ENCODE measurements at regions not wholly inside any gene's neighbourhood (a gene's known extent, or its start where the extent isn't known, plus 50 kb on each side); places are given as distances from the start of the nearest gene placed in this dataset.

GRCh38 chr14:101026341-101026740, 122.8 kb upstream of the RTL1 start:
- DNase-seq (ENCODE audit: low read depth): no peak

GRCh38 chr14:101027291-101027690, 123.8 kb upstream of the RTL1 start:
- DNase-seq (ENCODE audit: low read depth): no peak

DNA sequence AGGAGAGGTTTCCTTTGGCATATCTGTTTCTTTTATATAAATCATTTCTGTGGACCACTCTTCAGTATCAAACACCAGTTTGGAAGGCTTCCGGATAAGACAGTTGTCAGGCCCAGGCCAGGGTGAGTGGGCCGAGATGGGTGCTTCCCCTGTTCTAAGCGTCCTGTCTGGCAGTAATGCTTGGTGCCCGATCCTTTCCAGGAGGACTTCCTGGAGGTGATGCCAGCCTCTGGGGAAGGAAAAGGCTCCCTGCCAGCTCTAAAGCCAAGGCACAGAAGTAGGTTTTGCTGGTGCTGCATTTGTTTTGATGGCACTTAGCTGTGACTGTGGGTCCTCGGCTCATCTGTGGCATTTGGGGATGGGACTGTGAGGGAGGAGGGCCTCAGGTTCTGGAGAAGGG, 124.4 kb upstream of the RTL1 start:
- DNase-seq (ENCODE audit: low read depth): no peak

GRCh38 chr14:101028971-101029667, 125.6 kb upstream of the RTL1 start:
- DNase-seq (ENCODE audit: low read depth): no peak

DNA sequence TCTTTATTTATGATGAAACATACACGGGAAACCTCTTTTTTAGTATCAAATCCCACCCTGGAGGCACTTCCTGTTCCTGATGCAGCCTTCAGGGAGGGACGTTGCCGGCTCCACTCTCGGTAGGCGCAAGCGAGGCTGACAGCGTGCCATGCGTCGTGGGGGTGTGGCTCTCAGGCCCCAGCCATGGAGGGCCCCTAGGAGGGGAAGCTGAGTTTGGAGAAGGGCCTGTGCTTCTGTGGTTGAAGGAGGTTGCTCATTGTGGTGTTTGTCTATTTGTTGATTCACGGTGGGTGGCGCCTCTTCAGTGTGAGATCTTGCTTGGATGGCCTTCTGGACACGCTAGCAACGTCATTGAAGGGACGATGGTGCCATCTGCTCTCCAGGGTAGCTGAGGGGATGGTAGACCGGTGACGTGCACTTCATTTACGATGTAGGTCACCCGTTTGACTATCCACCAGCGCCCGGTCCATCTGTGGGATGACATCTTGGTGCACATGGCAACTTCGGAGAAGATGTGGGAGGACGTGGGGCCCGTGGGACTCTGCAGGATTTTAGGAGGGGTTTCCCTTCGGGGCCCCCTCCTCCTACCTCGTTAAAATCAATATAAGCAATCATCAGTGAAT, 126.3 kb upstream of the RTL1 start:
- no peak for DNase-seq (ENCODE audit: low read depth)

- DNase-seq (ENCODE audit: low read depth): no peak
These were observed 127.1 kb upstream of the RTL1 start for GRCh38 chr14:101030586-101030985.

DNA sequence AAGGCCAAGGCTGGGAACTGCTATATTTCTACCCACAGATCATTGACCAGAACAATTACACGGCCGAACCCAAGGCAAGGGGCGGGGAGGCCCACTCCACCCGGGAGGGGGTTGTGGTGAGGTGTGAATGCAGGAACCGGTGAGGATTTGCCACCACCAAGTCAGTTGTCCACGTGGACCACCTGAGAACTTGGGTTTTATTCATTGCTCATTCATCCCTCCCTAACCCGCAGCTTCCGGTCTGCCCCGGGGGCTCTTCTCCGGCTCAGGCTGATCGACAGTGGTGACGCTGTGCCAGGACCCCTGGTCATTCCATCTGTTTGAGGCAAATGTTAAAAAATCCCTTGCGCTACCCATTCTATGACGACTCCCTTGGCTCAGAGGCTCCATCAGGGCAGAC, 127.7 kb upstream of the RTL1 start:
- DNase-seq (ENCODE audit: low read depth): no peak

DNA sequence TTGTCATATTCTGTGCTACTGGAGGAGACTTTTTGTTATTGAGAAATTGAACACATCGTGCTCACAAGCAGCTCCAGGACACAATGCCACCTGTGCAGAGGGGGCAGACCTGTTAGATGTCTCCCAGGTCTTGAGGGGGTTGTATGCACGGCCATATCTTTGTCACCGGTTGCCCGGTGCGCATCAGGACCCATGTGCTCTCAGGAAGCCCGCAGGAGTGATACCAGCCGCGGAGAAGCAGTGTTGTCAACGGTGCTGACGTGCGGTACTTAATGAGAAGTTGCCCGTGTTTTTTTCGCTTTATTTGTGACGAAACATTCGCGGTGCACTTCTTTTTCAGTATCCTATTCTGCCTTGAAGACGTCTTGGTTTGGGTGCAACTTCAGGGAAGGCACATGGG, 128.2 kb upstream of the RTL1 start:
- DNase-seq (ENCODE audit: low read depth): no peak

DNA sequence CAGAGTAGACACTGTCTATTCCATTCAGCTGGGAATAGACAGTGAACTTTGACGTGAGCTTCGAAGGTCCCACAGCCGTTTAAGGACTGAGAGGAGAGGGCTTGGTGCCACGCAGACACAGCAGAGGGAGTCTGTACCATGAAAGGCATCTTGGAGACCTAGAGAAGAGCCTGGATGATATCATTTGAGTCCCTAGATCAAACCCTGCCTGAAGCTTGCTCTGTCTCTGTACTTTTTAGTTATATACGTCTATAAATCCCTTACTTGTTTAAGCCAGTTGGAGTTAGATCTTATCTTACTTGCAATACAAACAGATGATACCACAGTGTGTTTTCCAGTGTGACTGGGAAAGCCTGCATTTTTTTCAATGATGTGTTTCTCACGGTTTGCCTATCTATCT, 128.9 kb upstream of the RTL1 start:
- DNase-seq (ENCODE audit: low read depth): no peak

DNA sequence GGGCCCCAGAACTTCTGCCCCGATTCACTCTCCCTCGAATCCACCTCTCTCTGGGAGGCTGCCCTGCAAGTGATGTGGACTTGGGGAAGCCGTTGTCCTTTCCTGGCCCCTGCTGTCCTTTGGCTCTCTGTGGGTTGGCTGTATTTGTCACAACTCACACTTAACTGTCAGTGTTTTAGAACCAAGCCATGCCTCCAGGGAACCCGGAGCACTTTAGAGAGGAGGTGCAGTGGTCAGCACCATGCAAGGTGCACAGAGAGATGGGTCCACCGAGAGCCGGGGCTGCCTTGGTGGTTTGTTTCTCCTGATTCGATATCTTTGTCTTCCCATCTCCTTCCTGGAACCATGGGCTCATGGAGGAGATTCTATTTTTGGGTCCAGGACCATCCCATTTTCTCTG, 129.5 kb upstream of the RTL1 start:
- DNase-seq (ENCODE audit: low read depth): no peak

GRCh38 chr14:101033446-101034165, 130.1 kb upstream of the RTL1 start:
- DNase-seq (ENCODE audit: low read depth): no peak

DNA sequence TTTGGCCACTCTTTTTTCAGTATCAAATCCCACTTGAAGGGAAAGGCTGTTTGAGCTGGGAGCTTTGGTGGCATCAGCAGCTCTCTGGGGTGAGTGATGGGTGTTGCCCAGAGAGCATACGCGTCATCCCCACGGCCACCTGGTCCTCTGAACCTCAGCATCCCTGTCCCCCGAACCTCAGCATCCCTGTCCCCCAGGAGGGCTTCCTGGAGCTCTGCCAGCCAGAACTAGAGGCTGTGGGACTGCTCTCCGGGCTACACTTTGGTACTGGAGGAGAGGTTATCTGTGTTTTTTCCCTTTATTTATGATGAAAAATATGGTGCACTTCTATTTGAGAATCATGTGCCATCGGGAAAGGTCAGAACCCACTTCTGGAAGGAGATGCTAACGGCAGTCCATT, 131.5 kb upstream of the RTL1 start:
- no peak for DNase-seq (ENCODE audit: low read depth)

DNA sequence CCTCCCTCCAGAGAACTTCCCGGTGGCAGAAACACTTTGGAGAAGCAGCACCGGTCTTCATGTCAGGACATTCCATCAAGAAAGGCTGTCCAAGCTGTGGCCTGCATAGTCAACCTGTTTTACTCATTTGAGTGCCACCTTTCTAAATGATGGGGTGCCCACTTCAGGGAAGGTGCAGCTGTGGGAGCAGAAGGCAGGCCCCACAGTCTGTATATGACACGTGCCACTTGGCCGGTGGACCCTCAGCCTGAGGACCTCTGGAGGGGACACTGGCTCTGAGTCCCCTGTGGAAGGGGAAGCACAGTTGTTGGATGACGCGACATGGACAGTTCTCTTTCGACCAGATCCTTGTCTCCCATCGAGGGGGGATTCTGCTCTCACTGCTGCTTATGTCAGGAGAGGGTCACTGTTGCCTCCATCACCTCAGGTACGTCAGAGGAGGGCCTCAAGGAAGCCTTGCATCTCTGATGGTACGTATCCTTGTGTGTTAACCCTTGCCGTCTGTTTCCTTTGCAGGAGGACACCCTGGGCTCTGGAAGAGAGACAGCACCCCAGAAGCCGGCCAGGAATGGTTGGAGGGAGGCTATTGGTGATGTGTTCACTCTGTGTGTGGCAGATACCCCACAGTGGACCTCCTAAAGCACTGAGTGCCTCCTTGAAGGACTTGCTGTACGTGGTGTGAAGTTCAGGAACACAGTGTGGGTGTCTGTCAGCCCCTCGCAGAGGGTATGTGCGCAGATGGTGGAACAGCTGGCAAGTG, 132.1 kb upstream of the RTL1 start:
- DNase-seq (ENCODE audit: low read depth): no peak

GRCh38 chr14:101037021-101037817, 133.7 kb upstream of the RTL1 start:
- DNase-seq (ENCODE audit: low read depth): no peak

GRCh38 chr14:101039031-101039754, 135.7 kb upstream of the RTL1 start:
- no peak for DNase-seq (ENCODE audit: low read depth)

DNA sequence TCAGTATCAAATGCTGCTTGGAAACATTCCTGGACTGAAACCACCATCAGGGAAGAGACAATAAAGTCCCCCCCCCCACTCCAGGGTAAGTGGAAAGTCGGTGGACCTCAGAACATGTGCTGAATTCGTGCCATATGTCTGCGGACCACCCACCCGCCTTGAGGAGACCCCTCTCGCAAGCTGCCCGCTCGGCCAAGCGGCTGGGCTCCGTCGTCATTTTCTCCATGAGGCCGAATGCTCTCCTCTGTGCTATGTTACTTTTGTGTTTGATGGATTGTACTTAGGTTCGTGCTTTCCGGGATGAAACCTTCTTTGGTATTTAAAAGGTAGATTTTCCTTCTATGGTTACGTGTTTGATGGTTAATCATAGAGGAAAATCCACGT, 136.2 kb upstream of the RTL1 start:
- no peak for DNase-seq (ENCODE audit: low read depth)

- DNase-seq (ENCODE audit: low read depth): no peak
These were observed 137.3 kb upstream of the RTL1 start for GRCh38 chr14:101040538-101041442.

GRCh38 chr14:101043891-101044290, 140.4 kb upstream of the RTL1 start:
- no peak for DNase-seq (ENCODE audit: low read depth)

DNA sequence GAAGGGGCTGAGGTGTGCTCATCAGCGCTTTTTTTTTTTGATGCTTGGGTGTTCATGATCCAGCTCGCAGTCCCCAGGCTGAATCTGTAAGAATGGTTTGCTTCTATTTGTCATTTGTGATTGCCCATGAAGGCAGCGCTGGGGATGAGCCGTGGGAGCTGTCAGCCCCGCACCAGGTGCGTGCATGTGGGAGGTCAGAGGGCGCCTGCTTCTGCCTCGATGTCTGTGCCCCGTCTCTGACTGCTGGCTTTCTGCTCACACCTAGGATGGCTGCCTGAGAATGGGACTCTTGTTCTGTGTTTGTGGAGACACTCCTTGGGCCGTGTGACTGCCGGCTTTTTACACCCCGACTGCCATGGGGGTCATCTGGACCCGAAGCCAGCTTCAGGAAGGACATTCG, 141.2 kb upstream of the RTL1 start:
- no peak for DNase-seq (ENCODE audit: low read depth)

- no peak for DNase-seq (ENCODE audit: low read depth)
These were observed 142.0 kb upstream of the RTL1 start for GRCh38 chr14:101045511-101045910.

All from stimulated activated CD8-positive, alpha-beta memory T cell treated with anti-CD3 and anti-CD28 coated beads, Interleukin-4, amount 100 ng/mL, for 24 hours (primary cell).